ENCODE measurements at regions not wholly inside any gene's neighbourhood (a gene's known extent, or its start where the extent isn't known, plus 50 kb on each side); places are given as distances from the start of the nearest gene placed in this dataset.

GRCh38 chr10:81021428-81022129 is 483.9 kb downstream of the SH2D4B start:
- H3K27ac ChIP-seq (ENCODE audit: low read length): no peak overlapping the region
- 84% methylated on average over 3 of the region's 3 CpGs for WGBS
- ATAC-seq (no peak), DNase-seq (no peak)
- no peaks in the 10 kb centered on the region for H3K9me3 ChIP-seq (ENCODE audit: control insufficient read depth, low read length)
- no peak overlapping the region for H3K4me3 ChIP-seq (ENCODE audit: low read length)
- H3K27me3 ChIP-seq (ENCODE audit: control insufficient read depth, insufficient read depth): no peaks in the 10 kb centered on the region
- intact Hi-C loops (cut with DNase I): no loop called here
- no peaks in the 10 kb centered on the region for H3K4me1 ChIP-seq (ENCODE audit: control insufficient read depth, insufficient read depth, low read length)

GRCh38 chr10:81026591-81026990 is 488.9 kb downstream of the SH2D4B start:
- Histone ChIP-seq H3K27ac (ENCODE audit: low read length) (no peak overlapping the region), H3K4me1 (ENCODE audit: control insufficient read depth, insufficient read depth, low read length) (no peaks in the 10 kb centered on the region), H3K27me3 (ENCODE audit: control insufficient read depth, insufficient read depth) (no peaks in the 10 kb centered on the region), H3K9me3 (ENCODE audit: control insufficient read depth, low read length) (no peaks in the 10 kb centered on the region), H3K4me3 (ENCODE audit: low read length) (no peak overlapping the region)
- ATAC-seq (no peak), DNase-seq (no peak)
- intact Hi-C loops (cut with DNase I): no loop called here
- WGBS: 76% methylated on average over 3 of the region's 3 CpGs

GRCh38 chr10:81027223-81027622 is 489.5 kb downstream of the SH2D4B start:
- Histone ChIP-seq H3K27me3 (ENCODE audit: control insufficient read depth, insufficient read depth) (no peaks in the 10 kb centered on the region), H3K27ac (ENCODE audit: low read length) (no peak overlapping the region), H3K4me1 (ENCODE audit: control insufficient read depth, insufficient read depth, low read length) (no peaks in the 10 kb centered on the region), H3K4me3 (ENCODE audit: low read length) (no peak overlapping the region), H3K9me3 (ENCODE audit: control insufficient read depth, low read length) (no peaks in the 10 kb centered on the region)
- DNase-seq (no peak), ATAC-seq (no peak)
- WGBS: 50% methylated on average over 1 of the region's 1 CpG
- intact Hi-C loops (cut with DNase I): no loop called here

GRCh38 chr10:81027706-81028105 is 490.0 kb downstream of the SH2D4B start:
- Histone ChIP-seq H3K4me3 (ENCODE audit: low read length) (no peak overlapping the region), H3K9me3 (ENCODE audit: control insufficient read depth, low read length) (no peaks in the 10 kb centered on the region), H3K4me1 (ENCODE audit: control insufficient read depth, insufficient read depth, low read length) (no peaks in the 10 kb centered on the region), H3K27ac (ENCODE audit: low read length) (no peak overlapping the region), H3K27me3 (ENCODE audit: control insufficient read depth, insufficient read depth) (no peaks in the 10 kb centered on the region)
- no peak for DNase-seq
- ATAC-seq: no peak
- 87% methylated on average over 4 of the region's 4 CpGs for WGBS
- intact Hi-C loops (cut with DNase I): no loop called here

- no peak for DNase-seq
- ATAC-seq: no peak
- no peaks in the 10 kb centered on the region for H3K4me1 ChIP-seq (ENCODE audit: control insufficient read depth, insufficient read depth, low read length)
- intact Hi-C loops (cut with DNase I): no loop called here
- H3K27me3 ChIP-seq (ENCODE audit: control insufficient read depth, insufficient read depth): no peaks in the 10 kb centered on the region
- H3K27ac ChIP-seq (ENCODE audit: low read length): no peak overlapping the region
- no peak overlapping the region for H3K4me3 ChIP-seq (ENCODE audit: low read length)
- no peaks in the 10 kb centered on the region for H3K9me3 ChIP-seq (ENCODE audit: control insufficient read depth, low read length)
- 75% methylated on average over 1 of the region's 1 CpG for WGBS
Measured at GRCh38 chr10:81031774-81032173, 494.1 kb downstream of the SH2D4B start.

GRCh38 chr10:81034383-81034782 is 496.7 kb downstream of the SH2D4B start:
- no peak for DNase-seq
- intact Hi-C loops (cut with DNase I): no loop called here
- 61% methylated on average over 4 of the region's 4 CpGs for WGBS

GRCh38 chr10:81036257-81036656 is 498.6 kb downstream of the SH2D4B start:
- DNase-seq: no peak
- H3K4me3 ChIP-seq (ENCODE audit: low read length): no peak overlapping the region
- intact Hi-C loops (cut with DNase I): no loop called here
- no peaks in the 10 kb centered on the region for H3K4me1 ChIP-seq (ENCODE audit: control insufficient read depth, insufficient read depth, low read length)
- WGBS: 61% methylated on average over 3 of the region's 3 CpGs
- H3K9me3 ChIP-seq (ENCODE audit: control insufficient read depth, low read length): no peaks in the 10 kb centered on the region
- ATAC-seq: no peak
- H3K27me3 ChIP-seq (ENCODE audit: control insufficient read depth, insufficient read depth): no peaks in the 10 kb centered on the region
- H3K27ac ChIP-seq (ENCODE audit: low read length): no peak overlapping the region

More at GRCh38 chr10:81034383-81034782, 496.7 kb downstream of the SH2D4B start:
- H3K4me3 ChIP-seq (ENCODE audit: low read length): no peak overlapping the region
- H3K27ac ChIP-seq (ENCODE audit: low read length): no peak overlapping the region
- no peaks in the 10 kb centered on the region for H3K4me1 ChIP-seq (ENCODE audit: control insufficient read depth, insufficient read depth, low read length)
- H3K27me3 ChIP-seq (ENCODE audit: control insufficient read depth, insufficient read depth): no peaks in the 10 kb centered on the region
- ATAC-seq: no peak
- no peaks in the 10 kb centered on the region for H3K9me3 ChIP-seq (ENCODE audit: control insufficient read depth, low read length)

- 80% methylated on average over 6 of the region's 6 CpGs for WGBS
- no peaks in the 10 kb centered on the region for H3K4me1 ChIP-seq (ENCODE audit: control insufficient read depth, insufficient read depth, low read length)
- no peak overlapping the region for H3K27ac ChIP-seq (ENCODE audit: low read length)
- ATAC-seq (no peak), DNase-seq (no peak)
- intact Hi-C loops (cut with DNase I): no loop called here
- H3K4me3 ChIP-seq (ENCODE audit: low read length): no peak overlapping the region
- H3K27me3 ChIP-seq (ENCODE audit: control insufficient read depth, insufficient read depth): no peaks in the 10 kb centered on the region
- no peaks in the 10 kb centered on the region for H3K9me3 ChIP-seq (ENCODE audit: control insufficient read depth, low read length)
Measured at GRCh38 chr10:81040031-81040430, 502.3 kb downstream of the SH2D4B start.

GRCh38 chr10:81040940-81041339 is 503.2 kb downstream of the SH2D4B start:
- Histone ChIP-seq H3K9me3 (ENCODE audit: control insufficient read depth, low read length) (no peaks in the 10 kb centered on the region), H3K4me1 (ENCODE audit: control insufficient read depth, insufficient read depth, low read length) (no peaks in the 10 kb centered on the region), H3K27me3 (ENCODE audit: control insufficient read depth, insufficient read depth) (no peaks in the 10 kb centered on the region), H3K4me3 (ENCODE audit: low read length) (no peak overlapping the region), H3K27ac (ENCODE audit: low read length) (no peak overlapping the region)
- WGBS: 64% methylated on average over 2 of the region's 2 CpGs
- DNase-seq (no peak), ATAC-seq (no peak)
- intact Hi-C loops (cut with DNase I): no loop called here

GRCh38 chr10:81042647-81043046 is 504.9 kb downstream of the SH2D4B start:
- Histone ChIP-seq H3K27me3 (ENCODE audit: control insufficient read depth, insufficient read depth) (no peaks in the 10 kb centered on the region), H3K27ac (ENCODE audit: low read length) (no peak overlapping the region), H3K4me3 (ENCODE audit: low read length) (no peak overlapping the region), H3K4me1 (ENCODE audit: control insufficient read depth, insufficient read depth, low read length) (no peaks in the 10 kb centered on the region), H3K9me3 (ENCODE audit: control insufficient read depth, low read length) (no peaks in the 10 kb centered on the region)
- intact Hi-C loops (cut with DNase I): no loop called here
- WGBS: 78% methylated on average over 2 of the region's 2 CpGs
- ATAC-seq (no peak), DNase-seq (no peak)

- H3K9me3 ChIP-seq (ENCODE audit: control insufficient read depth, low read length): no peaks in the 10 kb centered on the region
- WGBS: 81% methylated on average over 1 of the region's 1 CpG
- H3K27ac ChIP-seq (ENCODE audit: low read length): no peak overlapping the region
- no peaks in the 10 kb centered on the region for H3K4me1 ChIP-seq (ENCODE audit: control insufficient read depth, insufficient read depth, low read length)
- intact Hi-C loops (cut with DNase I): no loop called here
- no peak overlapping the region for H3K4me3 ChIP-seq (ENCODE audit: low read length)
- no peak for DNase-seq
- H3K27me3 ChIP-seq (ENCODE audit: control insufficient read depth, insufficient read depth): no peaks in the 10 kb centered on the region
- ATAC-seq: no peak
Measured at GRCh38 chr10:81065474-81065873, 527.8 kb downstream of the SH2D4B start.

GRCh38 chr10:81068460-81068859 is 530.8 kb downstream of the SH2D4B start:
- ATAC-seq (no peak), DNase-seq (no peak)
- WGBS: 33% methylated on average over 3 of the region's 3 CpGs
- Histone ChIP-seq H3K9me3 (ENCODE audit: control insufficient read depth, low read length) (no peaks in the 10 kb centered on the region), H3K4me1 (ENCODE audit: control insufficient read depth, insufficient read depth, low read length) (no peaks in the 10 kb centered on the region), H3K27me3 (ENCODE audit: control insufficient read depth, insufficient read depth) (no peaks in the 10 kb centered on the region), H3K27ac (ENCODE audit: low read length) (no peak overlapping the region), H3K4me3 (ENCODE audit: low read length) (no peak overlapping the region)
- intact Hi-C loops (cut with DNase I): no loop called here

All from right cardiac atrium (tissue), 5 donors.